ENCODE measurements at regions not wholly inside any gene's neighbourhood (a gene's known extent, or its start where the extent isn't known, plus 50 kb on each side); places are given as distances from the start of the nearest gene placed in this dataset.

GRCh38 chr13:30081331-30081730, 226.0 kb downstream of the KATNAL1 start:
- no peak for TF ChIP-seq CTCF (IDR thresholded peaks at IDR 0.05)
- no peak for TF ChIP-seq EP300 (IDR thresholded peaks at IDR 0.05)
- no peak for TF ChIP-seq POLR2A (IDR thresholded peaks at IDR 0.05)
